Stomach (tissue), 4 donors: ENCODE measurements at regions not wholly inside any gene's neighbourhood (a gene's known extent, or its start where the extent isn't known, plus 50 kb on each side); places are given as distances from the start of the nearest gene placed in this dataset.

ENCODE experiments used
- EP300 ChIP-seq: sonication (generic); formaldehyde crosslinking; IDR thresholded peaks from one replicate; pipeline ENCODE4 v1.6.1; 2017; ENCODE audit warnings: antibody characterized with exemption
- POLR2A ChIP-seq, 4 donors: fragments of 450-650 bp; IDR thresholded peaks; one replicate each; pipeline ENCODE4 v1.6.1; 2016; ENCODE audit warnings: antibody characterized with exemption in 4 of 4, control low read depth in 2 of 4, mild to moderate bottlenecking in 1 of 4, moderate library complexity in 1 of 4
- POLR2AphosphoS5 ChIP-seq, 3 donors: sonication (generic); formaldehyde crosslinking; IDR thresholded peaks; one replicate each; pipeline ENCODE4 v1.6.1; 2016; ENCODE audit warnings: antibody characterized with exemption in 3 of 3
- TF ChIP-seq, protein P1 (sequence below), 7 experiments: fragments of 450-650 bp in 4 of 7; fragments of 200-600 bp in 3 of 7; sonication (generic) in 3 of 7; IDR thresholded peaks; one replicate each; pipeline ENCODE4 v1.5.1; 2016 to 2019; ENCODE audit warnings: antibody characterized with exemption in 7 of 7, control low read depth in 2 of 7, mild to moderate bottlenecking in 1 of 7

GRCh38 chr14:59090572-59090971 is 97.9 kb upstream of the DAAM1 start:
- TF ChIP-seq, protein P1, sequence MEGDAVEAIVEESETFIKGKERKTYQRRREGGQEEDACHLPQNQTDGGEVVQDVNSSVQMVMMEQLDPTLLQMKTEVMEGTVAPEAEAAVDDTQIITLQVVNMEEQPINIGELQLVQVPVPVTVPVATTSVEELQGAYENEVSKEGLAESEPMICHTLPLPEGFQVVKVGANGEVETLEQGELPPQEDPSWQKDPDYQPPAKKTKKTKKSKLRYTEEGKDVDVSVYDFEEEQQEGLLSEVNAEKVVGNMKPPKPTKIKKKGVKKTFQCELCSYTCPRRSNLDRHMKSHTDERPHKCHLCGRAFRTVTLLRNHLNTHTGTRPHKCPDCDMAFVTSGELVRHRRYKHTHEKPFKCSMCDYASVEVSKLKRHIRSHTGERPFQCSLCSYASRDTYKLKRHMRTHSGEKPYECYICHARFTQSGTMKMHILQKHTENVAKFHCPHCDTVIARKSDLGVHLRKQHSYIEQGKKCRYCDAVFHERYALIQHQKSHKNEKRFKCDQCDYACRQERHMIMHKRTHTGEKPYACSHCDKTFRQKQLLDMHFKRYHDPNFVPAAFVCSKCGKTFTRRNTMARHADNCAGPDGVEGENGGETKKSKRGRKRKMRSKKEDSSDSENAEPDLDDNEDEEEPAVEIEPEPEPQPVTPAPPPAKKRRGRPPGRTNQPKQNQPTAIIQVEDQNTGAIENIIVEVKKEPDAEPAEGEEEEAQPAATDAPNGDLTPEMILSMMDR (IDR thresholded peaks at IDR 0.05), result no peak
- no peak for TF ChIP-seq POLR2A (IDR thresholded peaks at IDR 0.05)
- no peak for TF ChIP-seq POLR2AphosphoS5 (IDR thresholded peaks at IDR 0.05)
- no peak for TF ChIP-seq EP300
